GM18868 (cell line): ENCODE measurements at regions not wholly inside any gene's neighbourhood (a gene's known extent, or its start where the extent isn't known, plus 50 kb on each side); places are given as distances from the start of the nearest gene placed in this dataset.
"Not testable (repeated sequence)": the region's sequence is repeated elsewhere in the genome, so short reads cannot be mapped to it uniquely, and the experiment has no call there.

Experiments
- ATAC-seq: cut with Tn5 transposase; IDR thresholded peaks from one replicate; pipeline ENCODE4 v1.9.1; 2021; ENCODE audit warnings: mild to moderate bottlenecking, moderate library complexity; ENCODE audit not compliant: unreplicated experiment

DNA sequence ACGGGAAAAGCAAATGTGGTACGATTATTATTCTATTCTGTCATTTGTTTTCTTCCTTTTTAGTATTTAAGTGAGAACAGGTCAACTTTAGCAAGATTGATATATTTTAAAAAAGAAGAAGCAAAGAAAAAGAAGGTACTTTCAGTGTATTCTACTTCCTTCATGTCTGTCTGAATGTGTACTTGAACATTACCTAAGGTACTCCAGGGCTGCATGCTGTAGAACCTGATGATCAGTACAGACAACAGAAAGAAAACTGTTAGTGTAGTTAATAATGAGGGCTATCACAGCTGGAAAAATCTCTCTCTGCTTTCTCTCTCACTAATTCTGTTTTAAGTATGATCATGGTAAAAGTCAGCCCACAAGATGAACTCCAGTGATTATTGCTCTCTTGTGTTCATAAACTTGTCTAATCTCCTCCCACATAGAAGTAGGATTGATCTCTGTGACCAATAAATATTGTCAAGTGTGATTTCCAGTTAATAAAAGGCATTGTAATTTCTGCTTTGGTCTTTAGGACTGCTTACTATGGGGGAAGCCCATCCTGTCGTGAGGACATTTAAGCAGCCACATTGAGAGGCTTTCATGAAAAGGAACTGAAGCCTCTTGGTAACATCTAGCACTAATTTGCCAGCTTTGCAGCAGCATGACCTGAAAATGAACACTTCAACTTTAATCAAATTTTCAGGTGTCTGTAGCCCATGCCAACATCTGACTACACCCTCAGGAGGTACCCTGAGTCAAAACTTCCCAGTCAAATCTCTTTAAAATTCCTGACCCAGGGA, 864.0 kb upstream of the ACO1 start:
- ATAC-seq, result peak; percentile 83

DNA sequence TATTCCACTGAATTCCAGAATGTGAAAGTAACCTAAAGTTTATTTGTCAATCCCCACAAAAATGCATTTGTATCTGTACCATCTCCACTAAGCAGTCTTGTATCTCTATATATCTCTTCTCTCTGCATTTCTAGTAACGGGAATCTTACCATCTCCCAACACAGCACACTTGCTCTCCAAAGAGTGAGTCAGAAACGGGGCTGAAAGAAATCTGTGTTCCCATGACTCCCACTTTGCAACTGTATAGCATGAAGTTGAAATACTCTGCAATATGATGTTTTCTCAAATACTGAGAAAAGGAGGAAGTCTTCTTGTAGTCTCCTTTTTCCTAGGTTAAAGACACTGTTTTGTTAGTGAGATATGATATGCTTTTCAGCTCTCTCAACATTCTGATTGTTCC, 848.8 kb upstream of the ACO1 start:
- no peak for ATAC-seq

DNA sequence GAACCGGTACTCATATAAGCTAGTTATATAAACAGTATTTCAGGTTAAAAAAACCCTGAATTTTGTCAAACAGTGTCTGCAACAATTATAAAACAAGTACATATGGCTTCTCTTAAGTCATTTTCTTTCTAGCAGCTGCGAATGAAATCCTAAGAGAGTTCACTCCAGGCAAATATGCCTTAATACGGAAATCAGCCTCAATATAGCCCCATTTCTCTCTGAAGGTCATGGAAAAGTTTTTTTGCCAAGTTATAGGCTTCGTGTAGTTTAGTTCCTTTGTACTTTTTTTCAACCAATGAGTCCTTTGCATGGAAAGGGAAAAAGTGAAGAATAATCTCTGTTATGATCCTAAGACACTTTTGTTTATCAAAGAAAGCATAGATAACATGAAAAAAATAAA, 848.0 kb upstream of the ACO1 start:
- ATAC-seq, result no peak

DNA sequence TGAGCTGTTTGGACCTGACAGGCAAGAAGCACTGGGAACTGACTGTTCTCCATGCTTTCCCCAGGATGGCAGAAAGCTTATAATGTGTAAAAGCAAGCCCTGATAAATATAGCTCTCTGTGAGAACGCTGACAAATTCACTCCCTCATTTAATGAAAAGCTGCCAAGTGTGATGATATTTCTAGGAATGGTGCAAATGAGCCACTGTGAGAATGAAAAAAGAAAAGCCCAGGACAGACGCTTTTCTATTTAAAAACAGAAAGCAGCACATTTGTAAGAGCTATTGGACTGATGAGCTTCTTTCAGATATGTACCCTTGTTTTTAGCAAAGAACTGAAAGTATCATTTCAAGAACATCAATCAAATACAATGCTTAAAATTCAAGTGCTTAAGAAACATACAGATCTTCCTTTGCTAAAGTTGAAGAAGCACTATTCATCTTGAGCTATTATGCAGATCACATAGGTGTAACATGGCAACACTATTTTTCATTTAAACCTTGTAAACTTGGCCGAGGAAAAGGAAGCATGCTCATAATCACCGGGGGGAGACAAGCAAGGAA, 842.6 kb upstream of the ACO1 start:
- no peak for ATAC-seq

DNA sequence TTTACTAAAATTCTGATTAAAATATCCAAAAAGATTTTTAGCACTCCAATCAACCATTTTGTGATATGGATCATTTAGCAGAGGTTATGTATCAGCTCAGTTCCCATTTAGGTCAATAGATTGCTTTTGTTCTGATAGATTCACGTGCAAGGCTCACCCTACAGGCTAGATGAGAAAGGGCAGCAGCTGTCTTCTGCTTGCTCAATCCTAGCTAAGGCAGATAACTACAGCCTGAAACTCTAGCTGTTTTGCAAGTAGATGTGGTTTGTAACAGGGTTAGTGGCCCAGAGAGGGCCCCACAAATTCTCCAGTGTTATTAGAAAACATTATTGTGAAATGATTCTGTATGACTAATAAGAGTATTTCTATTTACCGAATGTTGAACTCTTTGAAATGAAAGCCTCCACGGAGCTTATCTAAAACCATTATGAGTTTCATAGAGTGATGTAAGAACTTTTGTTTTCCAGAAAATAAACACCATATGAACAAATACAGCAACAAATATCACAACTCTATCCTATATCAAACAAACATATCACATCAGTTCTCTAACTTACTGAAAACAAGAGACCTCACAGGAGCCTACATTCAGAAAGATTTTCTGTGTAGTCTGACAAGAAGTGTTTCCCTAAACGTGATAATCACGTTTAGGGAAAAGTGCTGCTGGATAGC, 841.9 kb upstream of the ACO1 start:
- peak; percentile 99 for ATAC-seq

DNA sequence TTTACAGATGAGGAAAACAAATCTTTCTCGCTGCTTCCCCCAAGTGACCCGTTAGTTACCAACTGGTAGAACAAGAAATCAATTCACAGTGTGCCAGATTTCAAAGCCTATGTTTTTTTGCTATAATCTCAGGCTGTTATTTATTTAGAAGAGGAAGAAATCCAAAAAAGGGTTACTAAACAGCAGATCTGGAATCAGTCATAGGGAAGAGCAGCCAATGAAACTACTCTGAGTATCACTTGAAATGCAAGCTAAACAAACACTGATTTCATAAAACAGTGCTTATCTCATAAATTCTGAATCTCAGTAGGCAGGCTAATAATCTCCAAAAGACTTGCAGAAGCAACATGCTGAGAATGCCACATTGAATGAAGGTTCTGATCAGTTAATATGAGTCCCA, 829.5 kb upstream of the ACO1 start:
- no peak for ATAC-seq

DNA sequence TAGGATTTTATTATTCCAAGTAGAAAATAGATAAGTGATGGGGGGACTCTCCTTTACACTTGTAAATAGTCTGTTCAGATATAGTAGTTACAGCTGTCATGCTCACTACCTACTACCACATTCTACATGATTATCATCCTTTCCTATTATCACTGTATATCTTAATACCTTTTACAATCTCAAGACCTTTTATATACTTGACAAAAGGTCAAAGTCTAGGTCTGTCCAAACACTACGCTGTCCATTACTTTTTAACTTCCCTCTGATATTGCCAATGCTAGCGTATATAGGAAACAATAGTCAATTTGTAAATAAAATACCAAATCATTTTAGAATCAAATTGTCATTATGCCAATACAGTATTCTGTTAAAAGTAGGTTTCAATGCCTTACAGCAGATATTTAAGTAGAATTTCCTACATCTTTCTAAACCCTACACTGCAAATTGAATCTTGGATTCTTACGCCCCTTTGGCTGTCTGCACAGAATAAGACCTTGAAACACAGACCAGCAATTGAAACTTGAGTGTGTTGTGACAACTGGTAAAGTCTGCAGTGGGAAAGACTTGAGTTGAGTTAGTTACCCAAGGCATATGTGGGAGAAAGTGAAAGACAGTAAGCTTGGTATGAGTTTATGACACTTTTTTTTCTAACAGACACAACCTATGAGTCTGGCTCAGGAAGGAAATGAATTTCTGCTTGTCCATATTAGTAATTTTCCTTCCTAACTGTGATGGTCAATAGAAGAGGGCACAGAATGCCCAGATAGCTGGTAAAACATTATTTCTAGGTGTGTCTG, 827.6 kb upstream of the ACO1 start:
- ATAC-seq, result no peak

DNA sequence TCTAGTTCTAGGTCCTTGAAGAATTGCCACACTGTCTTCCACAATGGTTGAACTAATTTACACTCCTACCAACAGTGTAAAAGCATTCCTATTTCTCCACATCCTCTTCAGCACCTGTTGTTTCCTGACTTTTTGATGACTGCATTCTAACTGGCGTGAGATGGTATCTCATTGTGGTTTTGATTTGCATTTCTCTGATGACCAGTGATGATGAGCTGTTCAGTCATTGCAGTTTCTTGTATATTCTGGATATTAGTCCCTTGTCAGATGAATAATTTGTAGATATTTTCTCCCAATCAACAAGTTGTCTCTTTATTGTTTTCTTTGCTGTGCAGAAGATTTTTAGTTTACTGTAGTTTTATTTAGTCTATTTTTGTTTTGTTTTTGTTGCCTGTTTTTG, 812.3 kb upstream of the ACO1 start:
- ATAC-seq, result not testable (repeated sequence)

DNA sequence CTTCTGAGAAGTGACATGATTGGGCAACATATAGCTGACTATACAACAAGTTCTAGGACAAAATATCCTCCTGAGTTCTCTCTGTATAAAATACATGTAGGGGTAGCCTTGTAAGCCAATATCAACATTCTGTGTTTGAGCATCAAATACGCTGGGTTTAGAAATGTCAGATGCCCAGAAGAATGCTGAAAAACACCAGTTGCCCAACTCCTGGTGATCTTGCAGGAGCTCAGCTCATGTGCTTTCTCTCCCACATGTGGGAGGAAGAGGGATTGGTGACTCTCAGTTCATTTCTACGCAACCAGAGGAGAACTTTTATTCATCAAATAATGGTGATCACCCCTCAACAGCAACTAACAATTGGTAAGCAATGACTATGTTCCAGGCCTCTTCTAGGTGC, 810.9 kb upstream of the ACO1 start:
- no peak for ATAC-seq

DNA sequence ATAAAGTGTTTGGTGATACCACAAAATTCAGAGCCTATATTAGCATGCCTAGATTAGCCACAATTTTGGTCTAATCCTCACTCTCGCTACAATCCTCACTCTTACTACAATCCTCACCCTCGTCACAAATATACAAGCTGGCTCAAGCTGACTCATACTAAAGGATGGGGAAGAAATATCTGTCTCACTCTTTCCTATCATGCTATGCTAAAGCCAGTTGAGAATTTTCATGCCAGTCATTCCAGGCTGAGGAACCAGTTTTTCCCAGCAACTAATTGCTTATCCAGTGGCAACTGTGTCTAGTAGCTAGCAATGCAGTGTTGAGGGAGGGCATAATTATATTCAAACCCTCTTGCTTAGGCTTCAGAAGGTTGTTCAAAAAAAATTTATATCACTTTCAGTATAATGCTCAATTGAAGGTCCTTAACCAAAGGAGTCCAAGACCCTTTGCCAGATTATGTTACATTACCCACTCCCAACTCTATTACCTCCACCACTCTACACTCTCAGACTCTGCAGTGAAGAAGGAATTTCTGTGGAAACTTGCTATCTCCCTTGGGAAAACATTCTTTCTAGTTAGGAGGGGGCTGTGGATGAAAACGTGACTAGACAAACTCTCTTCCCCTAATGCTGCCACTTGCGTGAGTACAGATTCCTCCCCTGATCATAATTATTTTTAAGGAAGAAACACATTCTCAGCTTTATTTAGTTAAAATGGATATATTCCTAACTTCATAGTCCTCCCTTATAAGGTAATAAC, 810.3 kb upstream of the ACO1 start:
- ATAC-seq, result no peak

DNA sequence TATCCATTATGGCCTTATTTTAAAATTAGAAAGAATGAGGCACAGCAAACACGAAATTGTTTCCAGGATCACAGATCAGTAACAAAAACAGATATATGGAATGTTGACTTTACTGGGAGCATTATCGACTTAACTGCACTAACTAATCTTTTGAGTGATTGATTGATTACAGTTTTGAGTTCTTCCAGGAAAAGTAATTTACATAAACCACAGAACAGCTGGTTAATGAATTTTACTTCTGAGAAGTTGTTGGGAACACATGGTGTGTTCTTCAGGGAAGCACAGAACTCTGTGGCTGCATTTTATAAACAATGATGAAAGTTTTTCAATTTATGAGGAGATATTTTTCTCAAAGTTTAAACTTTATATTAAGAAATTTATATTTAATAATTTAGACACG, 802.4 kb upstream of the ACO1 start:
- no peak for ATAC-seq

DNA sequence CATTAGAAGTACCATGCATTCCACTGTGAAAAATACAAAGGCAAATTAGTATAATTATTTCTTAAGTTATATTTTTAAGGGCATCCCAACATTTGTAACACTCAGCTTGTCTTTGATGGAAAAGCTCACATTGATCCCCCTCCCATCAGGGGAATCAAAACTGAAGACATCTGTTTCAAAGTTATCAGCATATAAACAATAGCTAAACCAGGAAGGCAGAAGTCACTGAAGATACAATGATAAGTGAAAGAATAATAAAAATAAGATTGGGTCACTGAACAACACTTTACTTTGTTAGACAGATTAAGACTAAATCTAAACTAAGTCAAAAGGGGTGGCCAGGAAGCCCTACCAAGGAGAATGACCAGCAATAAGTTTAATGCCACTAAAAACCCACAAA, 801.9 kb upstream of the ACO1 start:
- ATAC-seq, result no peak

DNA sequence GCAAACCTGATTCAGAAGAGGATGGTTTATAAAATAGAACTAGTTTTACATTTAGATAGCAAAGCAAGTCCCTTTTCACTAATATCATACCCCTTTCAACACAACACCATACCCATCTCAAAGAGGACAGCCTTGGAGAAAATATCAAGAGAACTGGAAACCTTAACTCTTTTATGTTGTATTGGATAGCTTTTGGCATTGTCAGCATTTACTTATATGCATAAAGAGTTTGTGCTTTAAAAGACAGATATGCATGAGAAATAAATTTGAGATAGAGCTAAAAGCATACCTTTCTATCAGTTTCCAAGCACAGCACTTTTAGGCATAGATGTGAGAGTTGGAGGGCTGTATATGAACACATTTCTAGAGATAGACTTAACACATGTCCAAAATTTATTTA, 799.3 kb upstream of the ACO1 start:
- ATAC-seq, result no peak

DNA sequence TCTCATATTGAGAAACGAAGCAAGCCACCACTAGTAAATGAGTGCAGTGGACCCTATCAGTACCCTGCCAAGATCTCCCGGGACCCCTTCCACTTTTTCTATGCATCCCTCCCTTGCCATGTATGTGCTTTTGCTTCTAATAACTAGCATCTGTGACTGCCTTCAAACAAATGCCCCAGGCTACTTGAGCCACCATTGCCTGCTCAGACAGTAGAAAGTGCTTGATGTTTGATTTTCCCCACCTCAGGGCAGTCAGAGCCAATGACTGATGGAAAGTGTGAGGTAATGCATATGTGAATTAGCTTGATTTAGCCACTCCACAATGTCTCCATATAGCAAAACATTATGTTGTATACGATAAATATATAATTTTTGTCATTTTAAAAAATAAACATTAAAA, 797.3 kb upstream of the ACO1 start:
- no peak for ATAC-seq

DNA sequence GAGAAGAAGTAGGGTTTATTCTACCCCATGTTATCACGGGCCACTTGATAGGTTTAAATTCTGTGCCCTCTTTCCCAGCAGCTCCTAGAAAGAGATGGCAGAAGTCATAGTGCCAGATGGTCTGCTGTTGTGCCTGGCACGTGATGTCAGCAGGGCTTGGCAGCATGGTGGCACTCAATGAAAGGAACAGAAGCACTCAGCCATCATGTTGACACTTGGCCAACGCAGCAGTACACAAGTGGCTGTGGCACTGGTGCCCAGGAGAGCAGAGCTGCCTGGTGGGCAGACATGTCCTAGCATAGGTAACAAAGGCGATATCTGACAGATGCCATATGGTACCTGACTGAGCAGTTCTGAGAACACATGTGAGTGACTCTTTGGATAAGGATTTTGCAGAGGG, 796.4 kb upstream of the ACO1 start:
- ATAC-seq, result no peak

DNA sequence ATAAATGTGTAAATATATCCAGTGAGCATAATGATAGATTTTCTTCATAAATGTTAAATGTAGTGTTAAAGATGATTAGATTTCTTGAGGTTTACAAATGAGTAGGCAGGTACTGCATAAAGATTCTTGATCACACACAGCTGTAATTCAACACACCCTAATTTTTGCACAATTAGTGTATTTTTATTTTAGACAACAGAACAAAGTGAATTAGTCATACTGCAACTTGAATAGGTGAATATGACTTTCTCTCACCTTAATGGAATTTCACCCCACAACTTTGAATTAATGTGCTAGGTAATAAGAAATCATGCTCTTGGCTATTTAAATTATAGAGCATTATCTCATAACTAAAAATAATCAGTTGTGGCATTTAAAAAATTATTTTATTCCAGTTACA, 795.7 kb upstream of the ACO1 start:
- no peak for ATAC-seq

DNA sequence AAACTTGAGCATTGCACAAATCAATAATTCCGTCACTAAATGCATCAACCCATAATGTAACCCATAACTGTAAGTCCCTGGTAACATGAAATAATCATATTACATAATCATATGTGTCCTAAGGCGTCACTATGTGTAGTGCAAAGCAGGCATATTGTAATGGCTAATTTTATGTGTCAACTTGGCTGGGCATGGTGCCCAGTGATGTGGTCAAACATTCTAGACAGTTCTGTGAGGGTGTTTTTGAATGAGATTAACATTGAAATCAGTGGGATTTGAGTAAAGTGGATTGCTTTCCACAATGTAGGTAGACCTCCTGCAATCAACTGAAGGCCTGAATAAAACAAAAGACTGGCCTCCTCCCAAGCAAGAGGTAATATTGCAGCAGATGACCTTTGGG, 794.4 kb upstream of the ACO1 start:
- ATAC-seq, result no peak

DNA sequence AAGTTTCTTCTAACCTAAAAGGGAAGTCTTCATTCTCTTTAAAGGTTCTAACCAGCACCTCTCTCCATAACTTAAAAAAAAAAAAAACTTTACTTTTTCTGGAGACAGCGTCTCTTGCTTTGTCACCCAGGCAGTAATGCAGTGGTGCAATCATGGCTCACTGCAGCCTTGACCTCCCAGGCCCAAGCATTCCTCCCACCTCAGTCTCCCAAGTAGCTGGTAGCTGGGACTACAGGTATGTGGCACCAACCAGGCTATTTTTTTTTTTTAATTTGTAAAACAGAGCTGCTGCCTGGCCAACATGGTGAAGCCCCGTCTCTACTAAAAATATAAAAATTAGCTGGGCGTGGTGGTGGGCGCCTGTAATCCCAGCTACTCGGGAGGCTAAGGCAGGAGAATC, 787.4 kb upstream of the ACO1 start:
- not testable (repeated sequence) for ATAC-seq

DNA sequence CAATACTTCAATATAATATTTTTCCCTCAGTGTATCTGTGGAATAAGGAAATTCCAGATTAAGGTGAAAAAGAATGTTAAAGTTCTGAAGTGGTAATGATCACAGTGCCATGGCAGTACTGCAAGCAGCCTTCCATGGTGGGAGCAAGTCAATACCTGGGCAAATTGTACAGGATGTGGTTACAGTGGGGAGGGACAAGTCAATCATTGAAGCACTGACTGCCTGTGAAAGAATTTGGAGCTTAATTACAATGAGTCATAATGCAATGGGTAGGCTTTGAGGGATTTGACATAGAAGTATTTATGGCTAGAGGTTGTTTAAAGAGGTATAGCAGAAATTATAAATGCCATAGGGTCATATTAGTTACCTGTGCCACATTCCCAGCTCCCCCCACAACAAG, 786.5 kb upstream of the ACO1 start:
- no peak for ATAC-seq

DNA sequence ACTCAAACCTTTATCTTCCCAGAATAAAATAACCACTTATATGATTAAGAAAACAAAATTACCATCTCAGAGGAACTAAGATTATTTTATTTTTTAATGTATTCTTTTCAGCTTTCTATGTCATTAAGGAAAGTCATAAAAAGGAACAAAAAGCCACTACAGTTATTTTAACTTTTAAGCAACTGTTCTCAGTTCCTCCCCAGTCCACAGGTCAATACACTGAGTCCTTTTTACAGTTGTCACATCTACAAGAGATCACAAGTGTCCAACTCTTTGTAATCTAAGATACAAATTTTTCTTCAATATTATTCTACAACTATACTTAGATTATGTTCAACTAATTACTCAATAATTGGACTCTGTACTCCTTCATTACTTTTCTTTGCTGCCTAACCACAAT, 782.8 kb upstream of the ACO1 start:
- no peak for ATAC-seq

DNA sequence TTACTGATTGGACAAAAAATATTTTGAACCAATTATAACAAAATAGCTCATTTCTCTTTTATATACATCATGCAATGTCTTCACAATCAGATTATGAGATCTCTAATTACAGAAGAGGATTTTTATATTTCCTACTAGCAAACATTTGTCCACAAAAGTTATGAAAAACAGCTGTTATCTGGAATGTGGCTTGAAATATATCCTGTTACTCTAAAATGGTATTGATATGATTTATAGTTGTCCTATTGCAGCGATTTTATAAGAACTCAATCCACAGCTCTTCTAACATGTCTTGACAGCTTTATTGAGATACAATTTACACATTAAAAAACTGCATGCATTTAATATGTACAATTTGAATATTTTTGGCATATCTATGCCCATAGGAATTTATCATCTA, 779.9 kb upstream of the ACO1 start:
- no peak for ATAC-seq
